BJ (cell line): ENCODE measurements at regions not wholly inside any gene's neighbourhood (a gene's known extent, or its start where the extent isn't known, plus 50 kb on each side); places are given as distances from the start of the nearest gene placed in this dataset.
"Not testable (repeated sequence)": the region's sequence is repeated elsewhere in the genome, so short reads cannot be mapped to it uniquely, and the experiment has no call there.

Source experiments
- CTCF ChIA-PET: fragments of 350-600 bp; formaldehyde crosslinking; extraction: SDS; loops from one replicate; lab custom pipeline; 2021; ENCODE audit warnings: antibody characterized with exemption, inconsistent platforms; lab: Yijun Ruan, JAX
- POLR2A ChIA-PET: fragments of 300-600 bp; sonication (Branson Sonifier 250); formaldehyde crosslinking; extraction: SDS; loops from one replicate; lab custom pipeline; 2021; ENCODE audit warnings: antibody characterized with exemption; lab: Charles Lee
- DNase-seq: peaks from one replicate; pipeline ENCODE4 v3.0.0-alpha.2; 2011; ENCODE audit warnings: low read depth
- H3K27me3 ChIP-seq: 2 replicates; pipeline ENCODE4 v1.6.0; 2011; ENCODE audit warnings: low read length; ENCODE audit not compliant: control insufficient read depth, insufficient read depth
- H3K36me3 ChIP-seq: 2 replicates; pipeline ENCODE4 v1.5.1; 2011; ENCODE audit warnings: low read length; ENCODE audit not compliant: control insufficient read depth, insufficient read depth
- H3K4me3 ChIP-seq: 2 replicates; pipeline ENCODE4 v1.5.1; 2011; ENCODE audit warnings: low read depth, mild to moderate bottlenecking, control low read depth, low read length
- TF ChIP-seq, protein P1 (sequence below): IDR thresholded peaks from 2 replicates; pipeline ENCODE4 v1.5.1; 2011; ENCODE audit warnings: low read depth, mild to moderate bottlenecking, control low read depth, inconsistent platforms, low read length, moderate library complexity; ENCODE audit not compliant: insufficient read depth

DNA sequence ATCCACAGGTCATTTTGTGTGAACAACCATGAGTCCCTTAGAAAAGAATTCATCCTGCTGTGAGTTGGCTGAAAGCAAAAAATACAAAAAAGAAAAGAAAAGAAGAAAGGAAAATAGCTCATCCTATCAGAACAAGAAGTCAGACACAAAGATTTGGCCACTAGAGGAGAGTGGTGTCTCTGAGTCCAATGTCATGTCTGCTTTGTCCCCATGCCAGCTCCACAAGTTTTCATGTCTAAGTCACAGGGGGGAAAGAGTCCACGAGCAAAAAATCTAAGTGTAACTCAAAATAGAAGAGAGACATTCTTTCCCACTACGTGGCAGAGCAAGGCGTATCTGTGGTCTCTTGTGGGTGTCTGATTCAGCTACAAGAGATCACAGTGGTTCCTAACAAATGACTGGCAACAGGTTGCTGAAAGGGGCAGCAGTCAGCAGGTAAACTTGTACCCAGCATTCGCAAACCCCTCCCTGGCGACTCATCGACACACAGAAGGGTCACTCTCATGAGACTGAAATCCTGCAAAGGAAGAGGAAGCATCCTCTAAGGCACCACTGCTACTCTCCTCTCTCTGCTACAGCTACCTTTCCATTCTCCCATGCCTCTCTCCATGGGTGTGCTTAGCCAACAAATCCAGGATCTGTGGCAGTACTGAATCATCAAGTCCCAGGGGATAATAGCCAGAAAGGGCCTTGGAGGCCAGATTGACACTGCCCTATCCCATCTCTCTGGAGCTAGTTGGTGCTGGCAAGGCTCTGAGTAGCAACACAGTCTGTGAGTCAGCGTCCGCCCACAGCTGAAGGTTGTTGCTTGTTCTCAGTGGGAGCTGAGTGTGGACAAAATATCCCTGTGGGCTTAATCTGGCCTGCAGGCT is 123.0 kb upstream of the SLC39A10 start:
- H3K4me3 ChIP-seq = no peak overlapping the region
- H3K36me3 ChIP-seq = no peaks in the 10 kb centered on the region
- peak; percentile 50 for DNase-seq
- ChIA-PET POLR2A (interaction anchor here (0.5 to 2.7 kb wide), 5 partner anchors 27 to 361 kb away, joined by 3 to 13 read pairs (median 3); partner anchors contain the start of gene SLC39A10), CTCF (interaction anchor here (0.7 to 3.0 kb wide), 11 partner anchors 10 to 948 kb away, joined by 3 to 12 read pairs (median 4); partner anchors contain the start of gene SLC39A10)
- TF ChIP-seq, protein P1, sequence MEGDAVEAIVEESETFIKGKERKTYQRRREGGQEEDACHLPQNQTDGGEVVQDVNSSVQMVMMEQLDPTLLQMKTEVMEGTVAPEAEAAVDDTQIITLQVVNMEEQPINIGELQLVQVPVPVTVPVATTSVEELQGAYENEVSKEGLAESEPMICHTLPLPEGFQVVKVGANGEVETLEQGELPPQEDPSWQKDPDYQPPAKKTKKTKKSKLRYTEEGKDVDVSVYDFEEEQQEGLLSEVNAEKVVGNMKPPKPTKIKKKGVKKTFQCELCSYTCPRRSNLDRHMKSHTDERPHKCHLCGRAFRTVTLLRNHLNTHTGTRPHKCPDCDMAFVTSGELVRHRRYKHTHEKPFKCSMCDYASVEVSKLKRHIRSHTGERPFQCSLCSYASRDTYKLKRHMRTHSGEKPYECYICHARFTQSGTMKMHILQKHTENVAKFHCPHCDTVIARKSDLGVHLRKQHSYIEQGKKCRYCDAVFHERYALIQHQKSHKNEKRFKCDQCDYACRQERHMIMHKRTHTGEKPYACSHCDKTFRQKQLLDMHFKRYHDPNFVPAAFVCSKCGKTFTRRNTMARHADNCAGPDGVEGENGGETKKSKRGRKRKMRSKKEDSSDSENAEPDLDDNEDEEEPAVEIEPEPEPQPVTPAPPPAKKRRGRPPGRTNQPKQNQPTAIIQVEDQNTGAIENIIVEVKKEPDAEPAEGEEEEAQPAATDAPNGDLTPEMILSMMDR = peak; percentile 33; the same call in 1 of the 2 replicates
- no peaks in the 10 kb centered on the region for H3K27me3 ChIP-seq

DNA sequence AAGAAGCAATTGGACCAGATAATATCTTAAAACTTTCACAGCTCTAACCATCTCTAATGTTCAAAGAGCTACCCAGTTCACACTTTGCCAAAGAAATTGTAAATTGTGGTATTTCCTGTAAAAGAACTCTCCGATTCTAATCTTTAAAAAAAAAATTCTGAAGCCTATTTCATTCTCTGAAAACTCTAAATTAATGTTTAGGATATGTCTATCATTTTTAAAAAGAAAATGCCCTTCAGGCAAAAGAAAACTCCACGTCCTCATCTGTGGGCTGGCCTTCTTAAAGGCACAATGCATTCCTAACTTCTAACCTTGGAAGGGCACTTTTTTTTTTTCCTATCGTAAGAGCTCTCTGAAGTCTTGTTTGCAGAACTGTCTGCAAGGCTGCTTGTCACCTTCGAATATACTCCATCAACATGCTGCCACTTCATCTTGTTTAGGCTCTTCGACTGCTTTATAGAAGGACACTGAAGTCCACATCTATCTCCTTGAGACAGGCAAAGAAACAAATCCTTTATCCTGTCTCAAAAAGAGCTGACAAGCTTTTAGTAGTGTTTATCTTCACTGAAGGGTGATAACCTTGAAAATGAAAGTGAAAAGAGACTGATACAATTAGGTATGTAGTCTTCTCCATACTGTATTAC is 124.3 kb upstream of the SLC39A10 start:
- DNase-seq = no peak
- ChIA-PET CTCF (interaction anchor here (0.8 to 3.0 kb wide), 5 partner anchors 19 to 128 kb away, joined by 3 to 12 read pairs (median 4); no protein-coding TSS in a partner anchor), POLR2A (interaction anchor here (0.6 to 2.7 kb wide), 4 partner anchors 29 to 127 kb away, joined by 3 to 13 read pairs (median 8); partner anchors contain the start of gene SLC39A10)
- H3K27me3 ChIP-seq = no peaks in the 10 kb centered on the region
- no peaks in the 10 kb centered on the region for H3K36me3 ChIP-seq
- peak overlapping the region; percentile 11; the same call in 1 of the 2 replicates for H3K4me3 ChIP-seq
- TF ChIP-seq, protein P1 = no peak

DNA sequence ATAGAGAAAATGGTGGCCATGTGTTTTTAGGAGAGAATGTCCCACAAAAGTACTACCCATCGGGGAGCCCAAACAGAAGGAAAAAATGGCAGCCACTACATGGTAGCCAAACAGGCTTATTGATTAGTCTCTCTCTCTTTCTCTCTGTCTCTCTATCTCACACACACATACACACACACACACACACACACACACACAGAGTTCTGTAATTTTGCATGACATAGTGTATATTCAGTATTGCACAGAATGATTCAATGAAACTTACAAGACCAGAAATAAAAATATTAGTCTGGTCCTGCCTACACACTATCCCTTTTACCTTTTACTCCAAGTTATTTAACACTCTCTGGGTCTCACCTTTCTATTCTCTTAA is 124.8 kb upstream of the SLC39A10 start:
- no peak for DNase-seq
- H3K36me3 ChIP-seq = no peaks in the 10 kb centered on the region
- no peaks in the 10 kb centered on the region for H3K27me3 ChIP-seq
- H3K4me3 ChIP-seq = no peak overlapping the region
- ChIA-PET POLR2A (no interaction called here), CTCF (interaction anchor here (1.6 to 3.0 kb wide), 2 partner anchors 19 to 128 kb away, joined by 3 to 12 read pairs; no protein-coding TSS in a partner anchor)
- TF ChIP-seq, protein P1 = no peak

DNA sequence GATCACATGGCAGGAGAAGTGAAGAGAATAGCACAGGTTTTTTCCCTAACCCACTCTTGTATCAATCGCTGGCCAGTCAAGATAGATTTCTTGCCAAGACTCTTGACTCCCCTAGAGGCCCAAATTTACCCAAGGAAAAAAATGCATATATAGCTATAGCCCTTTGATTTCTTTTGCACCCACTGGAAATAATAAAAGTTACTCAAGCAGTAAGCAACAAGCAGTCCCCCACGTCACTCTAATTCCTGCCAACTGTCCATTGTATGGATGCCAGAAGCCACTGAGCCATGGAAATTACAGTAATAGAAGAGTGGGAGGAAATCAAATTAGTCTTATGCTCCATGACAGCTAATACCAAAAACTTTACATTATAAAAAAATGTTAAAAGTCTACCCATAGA is 125.3 kb upstream of the SLC39A10 start:
- no peak for DNase-seq
- Histone ChIP-seq H3K36me3 (no peaks in the 10 kb centered on the region), H3K27me3 (no peaks in the 10 kb centered on the region), H3K4me3 (no peak overlapping the region)
- ChIA-PET CTCF (interaction anchor here (3.0 kb wide), 1 partner anchor 129 kb away, joined by 12 read pairs; no protein-coding TSS in a partner anchor), POLR2A (no interaction called here)
- TF ChIP-seq, protein P1 = no peak

DNA sequence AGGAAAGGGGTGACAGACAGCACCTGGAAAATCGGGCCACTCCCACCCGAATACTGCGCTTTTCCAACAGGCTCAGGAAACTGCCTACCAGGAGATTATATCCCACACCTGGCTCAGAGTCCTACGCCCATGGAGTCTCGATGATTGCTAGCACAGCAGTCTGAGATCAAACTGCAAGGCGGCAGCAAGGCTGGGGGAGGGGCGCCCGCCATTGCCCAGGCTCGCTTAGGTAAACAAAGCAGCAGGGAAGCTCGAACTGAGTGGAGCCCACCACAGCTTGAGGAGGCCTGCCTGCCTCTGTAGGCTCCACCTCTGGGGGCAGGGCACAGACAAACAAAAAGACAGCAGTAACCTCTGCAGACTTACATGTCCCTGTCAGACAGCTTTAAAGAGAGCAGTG is 133.8 kb upstream of the SLC39A10 start:
- DNase-seq, CTCF ChIA-PET, H3K27me3 ChIP-seq, H3K36me3 ChIP-seq, H3K4me3 ChIP-seq, POLR2A ChIA-PET: not testable (repeated sequence)
